Suprapubic skin (tissue), 4 donors: ENCODE measurements at regions not wholly inside any gene's neighbourhood (a gene's known extent, or its start where the extent isn't known, plus 50 kb on each side); places are given as distances from the start of the nearest gene placed in this dataset.

Experiments used
- CTCF ChIP-seq, 2 donors: fragments of 200-600 bp in 1 of 2; fragments of 450-650 bp in 1 of 2; sonication (generic) in 1 of 2; IDR thresholded peaks; one replicate each; pipeline ENCODE4 v1.5.1; 2016 to 2019; ENCODE audit warnings: antibody characterized with exemption in 2 of 2, mild to moderate bottlenecking in 1 of 2, moderate library complexity in 1 of 2
- EP300 ChIP-seq: sonication (generic); formaldehyde crosslinking; IDR thresholded peaks from one replicate; pipeline ENCODE4 v1.6.1; 2017; ENCODE audit warnings: antibody characterized with exemption
- POLR2A ChIP-seq, 2 donors: fragments of 450-650 bp; IDR thresholded peaks; one replicate each; pipeline ENCODE4 v1.6.1; 2017; ENCODE audit warnings: antibody characterized with exemption in 2 of 2, mild to moderate bottlenecking in 2 of 2, moderate library complexity in 2 of 2
- POLR2AphosphoS5 ChIP-seq, 3 donors: sonication (generic); formaldehyde crosslinking; IDR thresholded peaks; one replicate each; pipeline ENCODE4 v1.6.1; 2017; ENCODE audit warnings: antibody characterized with exemption in 3 of 3

GRCh38 chr6:2507016-2507415, 243.7 kb downstream of the MYLK4 start:
- no peak for TF ChIP-seq CTCF (IDR thresholded peaks at IDR 0.05)
- TF ChIP-seq EP300, result no peak
- TF ChIP-seq POLR2A (IDR thresholded peaks at IDR 0.05), result no peak
- TF ChIP-seq POLR2AphosphoS5 (IDR thresholded peaks at IDR 0.05), result no peak
